Motor neuron (in vitro differentiated cells): ENCODE measurements at regions not wholly inside any gene's neighbourhood (a gene's known extent, or its start where the extent isn't known, plus 50 kb on each side); places are given as distances from the start of the nearest gene placed in this dataset.

Experiments used
- ATAC-seq, 8 experiments: fragments of 200-7000 bp; cut with Tn5 transposase; replicated peaks in 6 of 8; 2 replicates each; pipeline ENCODE4 v1.8.0; 2021; ENCODE audit warnings: mild to moderate bottlenecking in 8 of 8, moderate library complexity in 8 of 8
- H3K27ac ChIP-seq, 2 donors: fragments of 250-450 bp; sonication (Bioruptor Pico); 2 replicates each; pipeline ENCODE4 v1.9.0; 2021; ENCODE audit warnings: antibody characterized with exemption in 2 of 2, mild to moderate bottlenecking in 2 of 2, moderate library complexity in 1 of 2
- H3K4me1 ChIP-seq, 2 donors: fragments of 250-450 bp; sonication (Bioruptor Pico); replicated peaks in 1 of 2; 2 replicates each; pipeline ENCODE4 v1.6.1; 2021; ENCODE audit warnings: antibody characterized with exemption in 2 of 2, mild to moderate bottlenecking in 2 of 2, moderate library complexity in 1 of 2
- H3K4me3 ChIP-seq, 5 donors: fragments of 250-450 bp; sonication (Bioruptor Pico); 2 replicates each; pipeline ENCODE4 v1.9.0; 2021; ENCODE audit warnings: antibody characterized with exemption in 5 of 5, mild to moderate bottlenecking in 5 of 5, moderate library complexity in 4 of 5
- WGBS, 10 experiments: fragments of 450-650 bp; shearing (Covaris generic); methylation state at CpG; one replicate each; pipeline ENCODE4 v1.0.0; 2022; 5-methylcytosine and 5-hydroxymethylcytosine counted together
- in situ Hi-C, 9 experiments: fragments of 400-800 bp; cut with MboI; loops; one replicate each; pipeline ENCODE4 v1.15.0; 2021; ENCODE audit warnings: low sequenced_read_pairs in 9 of 9, low pct_unique_long_range_greater_than_20kb in 2 of 9; ENCODE audit not compliant: unreplicated experiment in 9 of 9

DNA sequence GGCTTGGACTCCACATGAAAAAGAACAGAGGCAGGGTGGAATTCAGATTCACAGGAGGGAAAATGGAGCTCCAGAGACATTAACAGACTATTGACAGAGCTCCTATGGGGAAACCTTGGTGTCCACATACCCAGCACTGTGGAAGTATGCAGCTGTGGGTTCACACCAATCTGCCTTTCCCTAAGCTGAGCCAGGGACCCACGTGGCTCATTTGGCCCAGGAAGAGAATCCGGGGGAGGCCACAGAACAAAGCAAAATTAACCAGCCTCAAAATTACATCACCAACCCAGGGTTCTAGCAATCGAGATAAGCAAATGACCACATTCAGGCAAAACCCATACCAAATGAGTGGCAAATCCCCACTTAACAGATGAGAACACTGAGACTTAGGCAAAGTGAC lies 105.8 kb upstream of the TWIST2 start:
- Histone ChIP-seq H3K27ac (no peak overlapping the region), H3K4me1 (peaks cover 0 to 7% of the 10 kb centered on the region in 2 donors), H3K4me3 (no peak overlapping the region)
- in situ Hi-C loops = no loop called here
- no peak for ATAC-seq
- 17 to 83% (median 82%) methylated on average over 1 to 2 of the region's 3 CpGs; no CpG with 5 or more reads in 7 of the 10 experiments for WGBS, 10 experiments

DNA sequence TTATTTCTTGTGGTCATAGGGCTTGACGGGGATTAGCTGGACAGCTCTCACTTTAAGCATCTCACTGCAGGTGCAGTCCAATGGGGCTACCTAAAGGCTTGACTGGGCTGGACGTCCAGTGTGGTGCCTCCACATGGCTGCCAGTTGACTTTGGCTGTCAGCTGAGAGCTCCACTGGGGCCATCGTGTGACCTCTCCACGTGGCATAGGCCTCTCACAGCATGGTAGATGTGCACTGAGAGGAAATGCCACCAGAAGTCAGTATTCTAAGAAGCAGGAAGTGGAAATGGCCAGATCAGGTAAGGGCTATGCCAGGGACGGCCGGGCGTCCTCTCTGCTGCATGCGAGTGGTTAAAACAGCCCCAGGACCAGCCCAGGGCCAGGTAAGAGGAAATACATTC lies 105.2 kb upstream of the TWIST2 start:
- in situ Hi-C loops = no loop called here

DNA sequence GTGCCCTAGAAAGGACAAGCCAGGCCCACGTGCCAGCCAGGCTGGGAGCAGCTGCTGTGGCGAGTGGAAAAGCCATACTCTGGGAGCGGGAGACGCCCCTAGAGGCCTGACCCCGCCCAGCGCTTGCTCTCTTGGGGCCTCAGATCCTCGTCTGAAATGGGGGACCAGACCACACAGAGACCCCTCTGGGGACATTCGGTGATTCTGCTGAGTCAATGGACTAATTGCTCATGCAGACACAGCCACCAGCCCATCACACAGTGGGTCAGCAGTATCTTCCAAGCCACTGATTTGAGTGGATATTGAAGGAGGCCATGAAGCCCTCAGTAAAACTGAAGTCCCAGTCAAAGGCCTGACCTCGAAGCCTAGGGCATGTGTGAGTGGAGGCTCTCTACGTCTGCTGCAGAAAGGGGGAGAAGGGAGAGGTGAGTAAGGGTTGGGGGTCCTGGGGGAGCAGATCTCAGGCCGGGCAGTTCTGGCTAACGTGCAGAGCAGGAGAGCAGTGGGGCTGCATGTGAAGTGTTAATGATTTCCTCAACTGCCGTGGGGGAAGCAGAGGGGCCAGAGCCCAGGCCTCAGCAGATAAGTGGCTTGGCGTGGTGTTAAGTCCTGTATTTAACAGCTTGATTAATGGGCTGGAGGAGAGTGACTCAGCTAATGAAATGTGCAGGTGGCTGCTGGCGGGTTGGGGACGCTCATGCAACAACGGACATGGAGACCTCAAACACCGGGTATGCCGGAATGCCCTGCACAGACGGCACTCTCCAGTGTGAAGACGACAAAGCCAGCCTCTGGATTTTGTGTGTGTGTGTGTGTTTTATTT lies 104.4 kb upstream of the TWIST2 start:
- H3K27ac ChIP-seq = peak overlapping the region in 1 of 2 donors; percentile 23
- WGBS, 10 experiments = 51 to 80% (median 72%) methylated on average over 1 to 10 of the region's 21 CpGs; no CpG with 5 or more reads in 5 of the 10 experiments
- no peak overlapping the region for H3K4me3 ChIP-seq
- ATAC-seq = peak in 5 of 8 experiments; percentile 97 to 99 (median 98)
- in situ Hi-C loops = no loop called here
- peaks cover 0 to 7% of the 10 kb centered on the region in 2 donors for H3K4me1 ChIP-seq

More for the DNA sequence above, 105.2 kb upstream of the TWIST2 start:
- WGBS, 10 experiments = 64 to 100% (median 85%) methylated on average over 1 to 8 of the region's 8 CpGs; no CpG with 5 or more reads in 3 of the 10 experiments
- no peak for ATAC-seq
- Histone ChIP-seq H3K27ac (no peak overlapping the region), H3K4me1 (peaks cover 0 to 7% of the 10 kb centered on the region in 2 donors), H3K4me3 (no peak overlapping the region)

DNA sequence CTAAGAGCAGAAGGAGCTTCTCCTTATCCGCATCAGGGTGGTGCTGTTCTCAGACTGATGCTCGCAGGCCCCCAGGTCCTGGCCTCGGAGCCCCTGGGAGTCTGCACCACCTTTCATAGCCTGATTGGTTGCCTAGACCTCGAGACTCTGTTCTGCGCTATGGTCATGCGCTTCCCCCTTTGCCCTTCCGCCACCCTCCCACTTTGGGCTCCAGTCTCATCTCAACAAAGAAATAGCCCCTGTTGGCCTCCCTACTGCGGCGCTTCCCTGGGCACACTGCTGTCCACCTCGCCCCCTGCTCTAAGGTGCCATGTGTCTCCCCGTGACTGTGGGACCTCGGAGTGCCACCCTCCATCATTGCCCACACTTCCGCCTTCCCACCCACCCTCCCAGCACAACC lies 102.9 kb upstream of the TWIST2 start:
- Histone ChIP-seq H3K27ac (no peak overlapping the region), H3K4me1 (peaks cover 0 to 7% of the 10 kb centered on the region in 2 donors), H3K4me3 (no peak overlapping the region)
- in situ Hi-C loops = no loop called here
- ATAC-seq = no peak
- WGBS, 10 experiments = 70 to 100% (median 76%) methylated on average over 1 to 4 of the region's 13 CpGs; no CpG with 5 or more reads in 6 of the 10 experiments

DNA sequence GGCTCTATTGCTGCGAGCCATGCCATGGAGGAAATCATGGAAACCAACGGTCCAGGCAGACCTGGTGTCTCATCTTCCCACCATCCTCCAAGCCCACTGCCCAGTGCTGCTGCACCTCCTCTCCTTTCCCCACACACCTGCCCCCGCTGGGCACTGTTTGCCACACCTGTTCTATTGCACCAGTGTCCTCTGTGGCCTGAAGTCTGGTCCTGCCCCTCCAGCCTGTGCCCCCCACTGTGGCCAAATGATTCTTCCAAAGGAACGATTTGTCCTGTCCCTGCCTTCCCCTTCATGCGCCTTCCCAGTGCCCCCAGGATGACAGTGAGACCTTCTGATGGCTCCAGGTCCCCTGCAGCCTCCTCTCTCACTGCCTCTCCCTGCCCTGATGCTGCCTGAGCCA lies 101.9 kb upstream of the TWIST2 start:
- no peak overlapping the region for H3K4me3 ChIP-seq
- H3K4me1 ChIP-seq = peaks cover 0 to 7% of the 10 kb centered on the region in 2 donors
- 17 to 83% (median 70%) methylated on average over 1 to 2 of the region's 5 CpGs; no CpG with 5 or more reads in 6 of the 10 experiments for WGBS, 10 experiments
- in situ Hi-C loops = no loop called here
- no peak for ATAC-seq
- H3K27ac ChIP-seq = no peak overlapping the region

DNA sequence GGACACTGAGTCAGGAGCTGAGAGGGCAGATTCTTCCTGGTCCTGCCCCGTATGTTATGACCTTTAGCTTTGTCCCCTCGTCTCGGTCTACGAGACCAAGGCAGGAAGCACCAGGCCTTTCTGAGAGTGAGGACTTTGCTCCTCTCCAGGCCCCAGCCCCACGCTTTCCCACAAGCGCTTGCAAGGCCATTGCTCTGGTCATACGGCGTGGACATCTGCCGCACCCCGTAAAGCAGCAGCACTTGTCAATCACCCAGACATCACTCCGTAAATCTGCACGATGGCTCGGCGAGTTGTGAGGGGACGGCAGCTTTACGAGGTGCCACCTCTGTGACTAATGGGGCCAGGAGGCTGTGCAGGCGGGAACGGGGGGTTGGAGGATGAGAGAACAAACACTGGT lies 100.8 kb upstream of the TWIST2 start:
- Histone ChIP-seq H3K4me3 (no peak overlapping the region), H3K27ac (no peak overlapping the region), H3K4me1 (peaks cover 0 to 7% of the 10 kb centered on the region in 2 donors)
- WGBS, 10 experiments = 60 to 100% (median 89%) methylated on average over 1 to 14 of the region's 18 CpGs; no CpG with 5 or more reads in 5 of the 10 experiments
- ATAC-seq = no peak
- in situ Hi-C loops = no loop called here

DNA sequence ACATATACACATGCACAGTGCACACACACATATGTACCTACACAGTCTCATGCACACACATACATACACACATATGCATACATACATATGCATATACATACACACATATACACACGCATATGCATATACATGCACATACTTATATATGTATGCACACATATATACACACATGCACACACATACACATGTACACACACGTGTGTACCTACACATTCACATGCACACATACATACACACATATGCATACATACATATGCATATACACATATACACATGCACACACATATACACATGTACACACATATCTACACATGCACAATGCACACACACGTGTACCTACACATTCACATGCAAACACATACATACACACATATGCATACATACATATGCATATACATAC lies 100.3 kb upstream of the TWIST2 start:
- no peak overlapping the region for H3K27ac ChIP-seq
- in situ Hi-C loops = no loop called here
- H3K4me3 ChIP-seq = no peak overlapping the region
- peaks cover 0 to 7% of the 10 kb centered on the region in 2 donors for H3K4me1 ChIP-seq
- ATAC-seq = no peak
- 57 to 71% (median 58%) methylated on average over 1 to 3 of the region's 3 CpGs; no CpG with 5 or more reads in 7 of the 10 experiments for WGBS, 10 experiments

DNA sequence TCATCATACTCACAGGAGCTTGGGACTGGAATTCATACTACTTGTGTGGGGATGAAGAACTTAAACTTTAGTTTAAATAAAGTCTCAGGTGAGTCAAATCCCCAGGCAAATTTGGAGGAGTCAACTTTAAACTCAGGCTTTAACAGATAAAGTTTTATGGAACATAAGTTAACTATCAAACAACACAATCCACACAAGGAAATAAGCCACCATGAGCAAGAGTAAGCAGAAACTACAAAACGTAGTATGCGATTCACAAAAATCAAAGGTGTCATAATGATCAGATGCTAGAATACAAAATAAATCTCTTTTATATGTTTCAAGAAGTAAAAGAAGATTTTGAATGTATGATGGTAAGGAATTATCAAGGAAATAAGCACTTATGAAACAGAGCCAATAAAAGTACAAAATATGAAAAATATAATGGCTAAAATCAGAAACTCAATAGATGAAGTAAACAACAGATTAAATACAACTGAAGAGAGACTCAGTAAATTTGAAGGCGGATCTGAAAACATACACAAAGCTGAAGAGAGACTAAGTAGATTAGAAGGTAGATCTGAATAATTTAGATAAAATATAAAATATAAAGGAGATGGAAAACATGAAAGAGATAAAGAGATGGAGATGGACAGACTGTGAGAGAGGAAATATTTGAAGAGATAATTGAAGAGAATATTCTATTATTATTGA lies 97.5 kb upstream of the TWIST2 start:
- 69 to 97% (median 86%) methylated on average over 3 of the region's 3 CpGs for WGBS, 10 experiments
- in situ Hi-C loops = no loop called here

DNA sequence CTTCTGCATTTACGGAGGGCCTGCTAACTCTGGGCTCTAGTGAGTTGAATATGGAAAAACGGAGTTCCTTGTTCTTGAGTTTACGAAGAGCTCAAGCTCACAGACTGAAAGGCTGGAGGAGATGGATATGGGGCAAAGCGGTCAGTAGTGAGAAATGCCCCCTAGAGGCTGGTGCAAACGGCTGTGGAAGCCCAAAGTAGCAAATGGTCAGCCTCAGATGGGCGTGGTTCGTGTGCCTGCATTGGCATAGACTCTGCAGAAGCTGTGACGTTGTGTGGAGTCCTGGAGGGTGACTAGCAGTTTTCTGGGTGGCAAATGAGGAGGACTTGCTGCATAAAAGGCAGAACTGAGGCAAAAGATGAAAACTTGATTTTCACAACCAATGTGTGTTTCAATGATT lies 93.6 kb upstream of the TWIST2 start:
- WGBS, 10 experiments = 20 to 100% (median 62%) methylated on average over 1 to 5 of the region's 8 CpGs; no CpG with 5 or more reads in 3 of the 10 experiments
- in situ Hi-C loops = no loop called here
- no peak overlapping the region for H3K4me3 ChIP-seq
- no peak overlapping the region for H3K27ac ChIP-seq
- peaks cover 0 to 2% of the 10 kb centered on the region in 2 donors for H3K4me1 ChIP-seq
- ATAC-seq = peak in 2 of 8 experiments; percentile 48 to 68

More for the DNA sequence above, 97.5 kb upstream of the TWIST2 start:
- ATAC-seq = no peak
- Histone ChIP-seq H3K27ac (no peak overlapping the region), H3K4me3 (no peak overlapping the region), H3K4me1 (no peaks in the 10 kb centered on the region)

DNA sequence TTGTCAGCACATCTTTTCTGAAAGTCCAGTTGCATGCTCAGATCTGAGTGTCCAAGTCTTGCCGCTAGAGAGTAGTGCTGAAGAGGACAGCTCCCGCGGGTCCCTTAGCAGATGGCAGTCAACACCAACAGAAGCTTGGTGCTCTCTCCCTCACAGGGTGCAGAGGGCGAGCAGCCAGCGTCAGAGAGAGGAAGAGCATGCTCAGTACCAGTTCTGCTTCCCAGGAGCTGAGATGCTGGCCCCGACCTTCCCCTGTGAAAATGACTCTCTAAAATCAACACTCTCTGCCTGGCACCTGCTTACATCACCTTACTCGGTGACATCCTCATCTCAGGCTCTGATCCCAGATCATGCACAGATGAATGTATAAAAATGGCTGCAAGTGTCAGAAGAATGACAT lies 86.0 kb upstream of the TWIST2 start:
- 0 to 100% (median 20%) methylated on average over 1 to 6 of the region's 7 CpGs; no CpG with 5 or more reads in 1 of the 10 experiments for WGBS, 10 experiments
- no peak overlapping the region for H3K27ac ChIP-seq
- in situ Hi-C loops = no loop called here
- peaks cover 2 to 5% of the 10 kb centered on the region in 2 donors for H3K4me1 ChIP-seq
- H3K4me3 ChIP-seq = no peak overlapping the region
- ATAC-seq = peak; percentile 46 to 92 (median 70)

DNA sequence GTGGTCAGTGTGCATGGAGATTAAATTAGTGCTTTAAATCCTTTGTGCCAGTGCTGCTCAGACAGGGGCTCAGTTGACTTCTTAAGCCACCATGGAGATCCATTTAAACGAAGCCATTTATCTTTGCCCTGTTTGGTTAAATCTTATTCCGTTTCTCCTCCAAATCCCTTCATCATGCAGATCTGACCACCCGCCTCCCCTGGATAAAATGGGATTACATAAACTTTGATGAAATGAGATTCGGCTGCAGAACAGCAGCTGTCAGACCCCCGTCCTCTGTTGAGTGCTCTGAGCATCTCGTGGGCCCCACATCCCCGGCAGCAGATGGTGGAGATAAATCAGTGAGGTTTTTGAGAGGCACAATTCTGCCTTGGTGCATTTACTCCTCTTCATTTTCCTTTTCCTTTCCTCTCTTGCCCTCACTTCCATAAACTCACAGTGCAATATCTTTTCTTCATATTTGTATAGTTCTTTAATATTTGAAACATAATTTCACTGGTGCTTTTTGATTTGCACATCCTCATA lies 84.4 kb upstream of the TWIST2 start:
- Histone ChIP-seq H3K4me3 (no peak overlapping the region), H3K4me1 (peaks cover 2 to 5% of the 10 kb centered on the region in 2 donors), H3K27ac (no peak overlapping the region)
- WGBS, 10 experiments = 0 to 46% (median 22%) methylated on average over 1 to 7 of the region's 7 CpGs
- peak in 1 of 8 experiments; percentile 35 for ATAC-seq
- in situ Hi-C loops = no loop called here

DNA sequence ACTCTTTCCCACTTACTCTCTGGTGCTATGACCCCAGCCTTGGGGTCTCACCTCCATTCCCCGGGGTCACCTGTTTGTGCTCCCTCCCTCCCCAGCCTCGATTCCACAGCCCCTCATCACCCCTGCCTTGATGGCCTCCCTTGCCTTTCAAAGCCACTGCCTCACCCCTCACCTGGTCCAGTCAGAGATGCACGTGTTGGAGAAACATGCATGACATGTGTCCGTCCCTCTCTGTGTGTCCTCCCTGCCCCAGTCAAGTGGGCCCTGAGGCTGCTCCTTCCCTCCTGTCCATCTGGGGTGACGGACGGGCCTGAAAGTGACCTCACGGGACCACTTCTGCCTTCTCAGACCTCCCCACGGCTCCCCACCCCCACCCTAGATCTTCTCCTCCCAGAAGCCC lies 82.3 kb upstream of the TWIST2 start:
- no peak overlapping the region for H3K27ac ChIP-seq
- in situ Hi-C loops = no loop called here
- H3K4me3 ChIP-seq = no peak overlapping the region
- peaks cover 5% of the 10 kb centered on the region in 2 donors for H3K4me1 ChIP-seq
- ATAC-seq = no peak
- WGBS, 10 experiments = no CpG with 5 or more reads among the region's 8 CpGs

DNA sequence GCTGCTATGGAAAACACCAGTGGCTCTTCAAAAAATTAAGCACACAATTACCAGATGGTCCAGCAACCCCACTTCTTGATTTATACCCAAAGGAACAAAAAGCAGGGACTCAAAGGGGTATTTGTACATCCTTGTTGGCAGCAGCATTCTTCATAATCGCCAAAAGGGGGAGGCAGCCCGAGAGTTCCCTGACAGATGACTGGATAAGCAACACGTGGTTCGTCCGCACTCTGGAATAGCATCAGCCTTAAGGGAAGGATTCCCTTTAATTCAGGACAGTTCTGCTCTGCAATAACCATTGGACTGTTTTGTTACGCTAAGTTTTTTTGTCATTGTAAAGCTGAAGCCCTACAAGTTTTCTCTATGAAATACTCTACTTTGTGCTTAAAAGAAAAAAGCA lies 76.7 kb upstream of the TWIST2 start:
- H3K4me3 ChIP-seq = no peak overlapping the region
- in situ Hi-C loops = no loop called here
- peaks cover 0 to 11% of the 10 kb centered on the region in 2 donors for H3K4me1 ChIP-seq
- WGBS, 10 experiments = 0 to 60% (median 40%) methylated on average over 1 to 6 of the region's 6 CpGs; no CpG with 5 or more reads in 3 of the 10 experiments
- H3K27ac ChIP-seq = no peak overlapping the region
- peak in 6 of 8 experiments; percentile 27 to 72 (median 45) for ATAC-seq
